Fibroblast of lung (primary cell): ENCODE measurements at regions not wholly inside any gene's neighbourhood (a gene's known extent, or its start where the extent isn't known, plus 50 kb on each side); places are given as distances from the start of the nearest gene placed in this dataset.

ENCODE experiments used
- CTCF ChIP-seq, 2 donors: IDR thresholded peaks in 1 of 2; conservative IDR thresholded peaks in 1 of 2; 1 replicate in 1 of 2; 2 replicates in 1 of 2; pipeline ENCODE4 v1.5.1; 2011 to 2012; ENCODE audit warnings: low read length in 2 of 2, control low read depth in 1 of 2, inconsistent platforms in 1 of 2, low read depth in 1 of 2, mild to moderate bottlenecking in 1 of 2
- EZH2 ChIP-seq: IDR thresholded peaks from 2 replicates; pipeline ENCODE4 v1.5.1; 2012; ENCODE audit warnings: low read length, control low read depth, mild to moderate bottlenecking; ENCODE audit errors: missing control alignments

GRCh38 chr3:83002869-83003445 lies 1241.5 kb upstream of the GBE1 start:
- TF ChIP-seq CTCF (conservative IDR thresholded peaks at IDR 0.05 in 1 of 2, IDR thresholded peaks at IDR 0.05 in 1 of 2; ENCODE audit: low read depth in 1 of 2, low read length in 2 of 2) (no peak), EZH2 (no peak)
